ENCODE measurements at regions not wholly inside any gene's neighbourhood (a gene's known extent, or its start where the extent isn't known, plus 50 kb on each side); places are given as distances from the start of the nearest gene placed in this dataset.
A peak's percentile ranks its signal among the peaks of the same experiment; 100 is the strongest.

- TF ChIP-seq OSR2 (tag by site-specific recombination; IDR thresholded peaks at IDR 0.05), result no peak
- no peak for TF ChIP-seq ZNF747 (tag by site-specific recombination; IDR thresholded peaks at IDR 0.05)
Observed at GRCh38 chr13:91151921-91152320, 195.6 kb upstream of the MIR17HG start (continued).

GRCh38 chr13:91153372-91153771 lies 194.1 kb upstream of the MIR17HG start:
- TF ChIP-seq ZNF660 (tag by site-specific recombination; IDR thresholded peaks at IDR 0.05), result no peak
- no peak for TF ChIP-seq ZNF174 (tag by site-specific recombination; IDR thresholded peaks at IDR 0.05)
- no peak for TF ChIP-seq ZSCAN23 (tag by site-specific recombination; IDR thresholded peaks at IDR 0.05)
- TF ChIP-seq ZSCAN30 (tag by site-specific recombination; IDR thresholded peaks at IDR 0.05), result no peak
- no peak for TF ChIP-seq OVOL3 (tag by site-specific recombination; IDR thresholded peaks at IDR 0.05)
- no peak for TF ChIP-seq ZNF529 (tag by site-specific recombination; IDR thresholded peaks at IDR 0.05; ENCODE audit: insufficient replicate concordance)
- no peak overlapping the region for H3K27ac ChIP-seq (ENCODE audit: extremely low read depth, low read depth, low read length)
- H3K4me3 ChIP-seq (ENCODE audit: low read depth, low read length), result no peak overlapping the region
- H3K4me1 ChIP-seq (ENCODE audit: control insufficient read depth, insufficient read depth, low read length), result no peaks in the 10 kb centered on the region
- ChIA-PET POLR2A (no interaction called here), CTCF (interaction anchor here (0.6 kb wide), 1 partner anchor 370 kb away, joined by 3 read pairs; no protein-coding TSS in a partner anchor)
- H3K36me3 ChIP-seq (ENCODE audit: control insufficient read depth in 2 of 2, insufficient read depth in 1 of 2, low read length in 2 of 2), result no peaks in the 10 kb centered on the region
- no peaks in the 10 kb centered on the region for H3K9me3 ChIP-seq (ENCODE audit: control insufficient read depth, insufficient read depth, low read depth, low read length)

- Histone ChIP-seq H3K27ac (ENCODE audit: extremely low read depth, low read depth, low read length) (no peak overlapping the region), H3K9me3 (ENCODE audit: control insufficient read depth, insufficient read depth, low read depth, low read length) (no peaks in the 10 kb centered on the region), H3K4me3 (ENCODE audit: low read depth, low read length) (no peak overlapping the region), H3K36me3 (ENCODE audit: control insufficient read depth in 2 of 2, insufficient read depth in 1 of 2, low read length in 2 of 2) (no peaks in the 10 kb centered on the region), H3K4me1 (ENCODE audit: control insufficient read depth, insufficient read depth, low read length) (no peaks in the 10 kb centered on the region)
- CTCF ChIA-PET, result no interaction called here
- TF ChIP-seq KLF17 (tag by site-specific recombination; IDR thresholded peaks at IDR 0.05) (no peak), ZNF707 (tag by site-specific recombination; IDR thresholded peaks at IDR 0.05) (no peak), TRIM28 (IDR thresholded peaks at IDR 0.05; ENCODE audit: borderline replicate concordance, low read length) (0 out of 2 replicates have a peak, but pooled peaks have one; percentile 32)
- POLR2A ChIA-PET, result no interaction called here
Observed at GRCh38 chr13:91154558-91155353, 192.7 kb upstream of the MIR17HG start.

- TF ChIP-seq REPIN1 (tag by site-specific recombination; IDR thresholded peaks at IDR 0.05; ENCODE audit: low read depth), result no peak
- TF ChIP-seq ZBTB10 (tag by site-specific recombination; IDR thresholded peaks at IDR 0.05), result no peak
- TF ChIP-seq ZNF645 (tag by site-specific recombination; IDR thresholded peaks at IDR 0.05), result no peak
- TF ChIP-seq ZNF132 (tag by site-specific recombination; IDR thresholded peaks at IDR 0.05; ENCODE audit: borderline replicate concordance), result no peak
- no peak for TF ChIP-seq ZNF140 (tag by site-specific recombination; IDR thresholded peaks at IDR 0.05)
- TF ChIP-seq ZNF585B (tag by site-specific recombination; IDR thresholded peaks at IDR 0.05), result no peak
- TF ChIP-seq ZSCAN16 (tag by site-specific recombination; IDR thresholded peaks at IDR 0.05), result no peak
- no peak for TF ChIP-seq ZNF510 (tag by site-specific recombination; IDR thresholded peaks at IDR 0.05; ENCODE audit: insufficient replicate concordance)
- TF ChIP-seq ZBTB20 (tag by site-specific recombination; IDR thresholded peaks at IDR 0.05), result no peak
- no peak for TF ChIP-seq SP7 (tag by site-specific recombination; IDR thresholded peaks at IDR 0.05)
- TF ChIP-seq ZNF266 (tag by site-specific recombination; IDR thresholded peaks at IDR 0.05; ENCODE audit: low read depth), result no peak
- TF ChIP-seq MEIS1 (CRISPR knock-in tag; IDR thresholded peaks at IDR 0.05; ENCODE audit: borderline replicate concordance), result no peak
- H3K4me3 ChIP-seq (ENCODE audit: low read depth, low read length), result no peak overlapping the region
- no peaks in the 10 kb centered on the region for H3K9me3 ChIP-seq (ENCODE audit: control insufficient read depth, insufficient read depth, low read depth, low read length)
- ChIA-PET CTCF (no interaction called here), POLR2A (no interaction called here)
- H3K36me3 ChIP-seq (ENCODE audit: control insufficient read depth in 2 of 2, insufficient read depth in 1 of 2, low read length in 2 of 2), result no peaks in the 10 kb centered on the region
- no peak overlapping the region for H3K27ac ChIP-seq (ENCODE audit: extremely low read depth, low read depth, low read length)
- no peaks in the 10 kb centered on the region for H3K4me1 ChIP-seq (ENCODE audit: control insufficient read depth, insufficient read depth, low read length)
Observed at GRCh38 chr13:91155512-91156114, 191.9 kb upstream of the MIR17HG start.

Measured in HEK293 (cell line).